ENCODE measurements at regions not wholly inside any gene's neighbourhood (a gene's known extent, or its start where the extent isn't known, plus 50 kb on each side); places are given as distances from the start of the nearest gene placed in this dataset.

- no peak for DNase-seq
Measured at GRCh38 chr13:90396266-90396665, 951.2 kb upstream of the MIR17HG start.

GRCh38 chr13:90397503-90397902, 950.0 kb upstream of the MIR17HG start:
- DNase-seq: no peak

GRCh38 chr13:90400372-90400771, 947.1 kb upstream of the MIR17HG start:
- DNase-seq: no peak

- DNase-seq: no peak
Measured at GRCh38 chr13:90401150-90401549, 946.3 kb upstream of the MIR17HG start.

GRCh38 chr13:90402102-90402501, 945.4 kb upstream of the MIR17HG start:
- DNase-seq: no peak

- no peak for DNase-seq
Measured at GRCh38 chr13:90402613-90403012, 944.9 kb upstream of the MIR17HG start.

GRCh38 chr13:90403330-90404082, 944.0 kb upstream of the MIR17HG start:
- no peak for DNase-seq

- no peak for DNase-seq
Measured at GRCh38 chr13:90405301-90405700, 942.2 kb upstream of the MIR17HG start.

GRCh38 chr13:90412980-90413379, 934.5 kb upstream of the MIR17HG start:
- DNase-seq: no peak

- no peak for DNase-seq
Measured at GRCh38 chr13:90413548-90413947, 933.9 kb upstream of the MIR17HG start.

- DNase-seq: no peak
Measured at GRCh38 chr13:90414691-90415596, 932.5 kb upstream of the MIR17HG start.

- no peak for DNase-seq
Measured at GRCh38 chr13:90415902-90416301, 931.6 kb upstream of the MIR17HG start.

GRCh38 chr13:90416519-90416918, 931.0 kb upstream of the MIR17HG start:
- DNase-seq: no peak

GRCh38 chr13:90416938-90417337, 930.5 kb upstream of the MIR17HG start:
- DNase-seq: no peak

GRCh38 chr13:90420683-90421082, 926.8 kb upstream of the MIR17HG start:
- no peak for DNase-seq

- DNase-seq: no peak
Measured at GRCh38 chr13:90427322-90428272, 919.9 kb upstream of the MIR17HG start.

GRCh38 chr13:90428522-90429210, 918.8 kb upstream of the MIR17HG start:
- no peak for DNase-seq

- no peak for DNase-seq
Measured at GRCh38 chr13:90430127-90430526, 917.4 kb upstream of the MIR17HG start.

GRCh38 chr13:90436697-90437096, 910.8 kb upstream of the MIR17HG start:
- no peak for DNase-seq

GRCh38 chr13:90438576-90438975, 908.9 kb upstream of the MIR17HG start:
- DNase-seq: no peak

GRCh38 chr13:90443268-90443667, 904.2 kb upstream of the MIR17HG start:
- no peak for DNase-seq

GRCh38 chr13:90444232-90444631, 903.3 kb upstream of the MIR17HG start:
- no peak for DNase-seq
